ENCODE measurements at regions not wholly inside any gene's neighbourhood (a gene's known extent, or its start where the extent isn't known, plus 50 kb on each side); places are given as distances from the start of the nearest gene placed in this dataset.

DNA sequence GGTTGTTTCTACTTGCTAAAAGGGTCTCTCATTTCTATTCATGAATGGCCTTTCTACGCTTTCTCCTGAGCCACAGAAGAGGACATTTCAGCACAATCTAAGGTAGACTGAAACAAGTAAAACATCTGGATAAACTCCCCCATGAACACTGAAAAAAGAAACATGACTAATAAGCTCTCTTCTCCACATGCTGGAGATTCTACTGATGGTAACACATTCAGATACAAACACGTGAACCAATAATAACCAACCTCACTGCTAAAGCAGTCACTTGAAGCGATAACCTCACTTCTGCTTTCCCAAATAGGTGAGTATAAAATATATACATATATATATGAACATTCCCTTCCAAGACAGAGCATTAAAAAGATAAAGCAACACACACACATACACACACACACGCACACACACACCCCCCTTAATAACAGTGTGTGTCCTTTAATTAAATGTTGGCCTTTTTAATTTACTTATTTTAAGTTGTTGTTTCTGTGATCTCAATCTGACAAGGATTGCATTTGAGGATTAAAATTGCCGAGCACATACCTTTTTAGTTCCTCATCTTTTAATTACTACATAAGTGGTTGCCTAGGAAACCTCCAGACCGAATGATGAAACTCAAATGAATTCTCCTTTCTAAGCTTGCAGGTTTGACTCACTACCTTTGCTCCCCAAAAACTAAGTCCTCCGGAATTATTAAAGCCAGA lies 292.4 kb upstream of the KLF14 start:
- DNase-seq, result no peak

DNA sequence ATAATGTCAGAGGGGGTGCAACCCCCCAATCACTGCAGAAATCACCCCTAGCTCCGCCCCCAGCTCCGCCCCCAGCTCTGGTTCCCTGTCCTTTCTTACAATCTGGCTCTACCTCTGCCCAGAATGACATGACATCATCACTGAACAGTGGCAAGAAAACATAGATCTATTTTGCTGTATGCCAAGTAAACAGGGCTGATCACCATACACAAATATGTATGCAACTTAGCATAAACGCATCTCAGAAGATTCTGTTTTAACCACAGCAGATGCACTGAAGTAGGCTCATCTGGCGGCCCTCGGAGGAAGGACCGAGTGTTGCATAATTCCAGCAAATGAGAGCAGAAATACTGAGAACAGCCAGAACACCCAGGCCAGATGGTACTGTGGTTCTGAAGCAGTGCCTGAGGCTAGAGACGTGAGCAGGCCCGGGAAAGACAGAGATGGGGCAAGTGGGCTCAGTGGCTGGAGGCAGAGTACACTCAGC lies 293.3 kb upstream of the KLF14 start:
- DNase-seq, result peak; percentile 36 to 57

DNA sequence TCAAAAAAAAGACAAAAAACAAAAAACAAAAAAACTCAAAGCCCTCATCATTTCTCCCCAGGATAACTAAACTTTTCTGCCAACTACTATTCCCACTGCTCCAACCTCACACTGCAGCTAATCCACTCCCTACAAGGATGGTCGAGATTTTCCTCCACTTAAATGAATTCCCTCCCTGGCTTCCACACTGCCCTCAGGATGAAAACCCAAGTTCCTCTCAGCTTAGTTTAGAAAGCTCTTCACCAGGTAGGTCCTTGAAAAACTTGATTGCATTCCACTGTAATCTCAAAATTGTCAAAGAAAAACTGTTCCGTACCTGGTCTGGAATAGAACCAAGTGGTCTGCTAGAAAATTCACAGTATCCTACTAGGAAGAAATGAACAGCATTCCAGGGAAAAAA lies 294.3 kb upstream of the KLF14 start:
- no peak for DNase-seq

DNA sequence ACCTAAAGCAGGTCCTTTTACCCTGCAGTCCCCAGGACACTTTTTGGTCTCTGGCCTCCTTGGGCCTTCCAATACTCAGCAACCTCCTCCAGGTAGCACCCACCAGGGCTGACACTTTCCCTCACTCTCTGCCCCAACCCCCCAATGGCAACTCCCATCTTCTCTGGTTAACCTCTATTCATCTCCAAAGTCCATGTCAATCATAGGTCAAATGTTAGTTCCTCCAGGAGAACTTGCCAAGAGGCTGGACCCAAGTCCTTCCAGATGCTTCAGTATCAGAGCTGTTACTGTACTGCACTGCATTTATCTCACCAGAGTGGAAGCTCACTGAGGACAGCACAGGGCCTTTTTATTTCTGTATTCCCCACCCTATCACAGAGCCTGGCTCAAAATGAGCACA lies 295.0 kb upstream of the KLF14 start:
- no peak for DNase-seq

DNA sequence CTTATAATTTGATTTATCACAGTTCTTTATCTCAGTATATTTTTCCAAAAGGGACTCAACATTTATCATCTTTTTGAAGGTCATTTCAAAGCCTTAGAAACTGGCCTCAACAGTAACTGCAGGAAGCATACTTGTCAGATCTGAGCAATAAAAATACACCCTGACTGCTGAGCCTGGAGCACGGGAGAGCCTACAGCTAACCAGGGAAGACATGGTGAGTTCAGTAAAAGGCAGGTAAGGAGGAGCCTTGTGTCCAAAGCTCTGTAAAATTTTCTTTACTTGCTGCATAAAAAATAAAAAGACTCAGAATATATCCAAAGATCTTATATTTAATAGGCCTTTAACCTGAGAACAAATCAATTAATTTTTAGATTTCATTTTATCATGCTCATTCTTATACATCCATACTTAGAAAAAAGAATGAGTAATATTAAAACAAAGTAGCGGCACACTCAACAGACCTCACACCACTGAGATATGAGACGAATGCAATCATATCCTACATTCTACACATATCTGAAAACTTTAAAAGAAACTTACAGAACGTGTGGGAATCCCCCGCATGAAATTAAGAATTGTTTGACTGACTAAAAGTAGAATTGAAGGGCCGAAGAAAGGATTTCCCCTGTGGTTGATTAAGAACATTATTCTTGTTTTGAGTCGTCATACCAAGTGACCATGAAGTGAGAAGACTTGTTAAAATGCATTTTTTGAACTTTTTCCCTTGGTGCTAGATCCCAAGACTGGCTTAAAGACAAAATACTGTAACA lies 296.4 kb upstream of the MKLN1 start:
- DNase-seq, result peak in 1 of 2 donors; percentile 28

DNA sequence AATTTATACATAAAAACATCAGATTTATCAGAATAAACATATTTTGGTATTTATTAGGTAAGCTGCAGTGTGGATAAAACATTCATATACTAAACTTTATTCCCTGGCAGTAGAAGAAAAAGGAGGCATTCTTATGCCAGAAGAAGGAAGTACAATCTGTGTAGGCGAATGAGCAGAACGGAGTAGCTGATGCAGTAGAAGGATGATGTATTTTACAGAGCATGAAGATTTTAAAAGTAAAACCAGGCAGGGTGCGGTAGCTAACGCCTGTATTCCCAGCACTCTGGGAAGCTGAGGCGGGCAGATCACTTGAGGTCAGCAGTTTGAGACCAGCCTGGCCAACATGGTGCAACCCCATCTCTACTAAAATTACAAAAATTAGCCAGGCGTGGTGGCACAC lies 294.9 kb upstream of the MKLN1 start:
- DNase-seq, result peak in 1 of 2 donors; percentile 15

DNA sequence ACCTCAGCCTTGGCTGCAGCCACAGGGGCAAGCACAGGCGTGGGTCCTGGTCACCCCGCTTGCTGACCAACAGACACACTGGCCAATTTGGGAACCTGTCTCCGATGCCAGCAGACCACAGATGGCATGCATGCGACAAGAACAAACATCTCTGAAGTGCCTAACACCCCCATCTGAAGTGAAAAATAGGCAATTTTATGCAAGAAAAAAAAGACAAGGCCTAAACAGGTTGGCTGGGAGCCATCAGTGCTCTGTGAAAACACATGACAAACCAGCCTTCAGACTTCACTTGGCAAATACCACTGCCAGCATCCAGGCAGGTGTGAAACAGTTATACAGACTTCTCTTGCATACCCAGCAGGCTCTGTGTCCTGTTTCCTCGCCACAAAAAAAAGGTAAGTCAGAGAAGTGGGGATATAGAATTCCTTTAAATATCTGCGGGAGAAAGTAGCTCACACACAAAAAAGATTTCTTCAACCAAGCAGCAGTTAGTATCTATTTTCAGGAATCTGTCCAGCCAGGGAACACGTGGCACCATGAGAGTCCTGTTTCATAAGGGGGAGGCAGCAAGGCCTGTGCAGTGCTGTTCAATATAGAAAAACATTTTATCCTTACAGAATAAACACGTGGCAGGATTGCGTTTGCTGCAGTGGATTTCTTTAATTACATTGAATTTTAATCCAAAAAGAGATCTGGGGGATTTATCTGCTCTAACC lies 293.4 kb upstream of the MKLN1 start:
- peak in 1 of 2 donors; percentile 22 for DNase-seq

DNA sequence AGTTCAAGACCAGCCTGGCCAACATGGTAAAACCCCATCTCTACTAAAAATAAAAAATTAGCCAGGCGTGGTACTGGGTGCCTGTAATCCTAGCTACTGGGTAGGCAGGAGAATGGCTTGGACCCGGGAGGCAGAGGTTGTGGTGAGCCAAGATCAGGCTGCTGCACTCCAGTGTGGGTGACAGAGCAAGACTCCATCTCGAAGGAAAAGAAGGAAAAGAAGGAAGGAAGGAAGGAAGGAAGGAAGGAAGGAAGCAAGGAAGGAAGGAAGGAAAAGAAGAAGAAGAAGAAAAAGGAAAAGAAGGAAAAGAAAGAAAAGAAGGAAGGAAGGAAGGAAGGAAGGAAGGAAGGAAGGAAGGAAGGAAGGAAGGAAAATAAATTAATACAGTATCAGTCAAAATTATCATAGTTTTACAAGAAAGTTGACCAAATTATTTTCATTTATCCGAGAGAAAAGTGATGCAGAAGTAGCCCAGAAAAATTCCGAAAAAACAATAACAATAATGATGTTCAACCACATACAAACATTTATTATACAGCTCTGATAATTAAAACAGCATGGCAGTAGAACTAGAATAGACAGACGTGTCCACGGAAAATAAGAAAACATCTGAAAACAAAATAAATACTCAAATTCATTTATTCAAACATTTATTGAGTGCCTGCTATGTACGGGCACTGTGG lies 292.4 kb upstream of the MKLN1 start:
- no peak for DNase-seq

DNA sequence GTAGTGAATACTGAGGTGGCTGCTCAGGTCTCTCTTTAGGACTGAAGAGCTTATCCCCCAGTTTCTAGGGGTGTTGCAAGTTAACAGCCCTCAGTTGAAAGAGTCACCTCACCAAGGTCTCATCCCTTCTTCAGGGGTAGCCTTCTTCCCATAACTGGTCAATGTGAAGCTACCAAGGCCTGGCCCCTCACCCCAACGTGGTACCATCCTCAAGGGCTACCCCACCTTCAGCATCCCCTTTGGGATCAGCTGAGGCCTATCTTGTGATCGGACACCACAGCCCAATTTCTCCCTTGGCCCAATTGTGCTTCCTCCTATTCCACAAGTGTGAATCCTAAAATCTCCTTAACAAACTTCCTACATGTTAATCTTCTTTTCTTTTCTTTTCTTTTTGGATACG lies 289.5 kb upstream of the MKLN1 start:
- DNase-seq, result peak in 1 of 2 donors; percentile 15

DNA sequence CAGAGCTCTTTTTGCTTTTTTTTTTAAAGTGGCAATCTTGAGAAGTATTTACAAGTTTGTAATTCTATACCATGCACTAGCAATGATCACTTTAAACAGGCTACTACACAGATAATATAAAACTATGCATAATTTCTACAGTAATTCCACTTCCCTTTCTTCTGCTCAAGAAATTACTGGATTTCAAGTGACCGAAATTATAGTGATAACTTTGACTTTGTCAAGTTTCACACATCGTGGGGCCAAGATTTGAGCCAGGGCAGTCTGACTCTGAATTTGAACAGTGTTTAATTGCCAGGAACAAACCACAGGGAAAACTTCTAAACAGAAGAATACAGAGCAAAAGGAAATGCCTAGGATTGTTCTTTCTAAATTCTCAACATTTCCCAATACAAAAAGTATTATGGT lies 288.3 kb upstream of the MKLN1 start:
- DNase-seq, result no peak

DNA sequence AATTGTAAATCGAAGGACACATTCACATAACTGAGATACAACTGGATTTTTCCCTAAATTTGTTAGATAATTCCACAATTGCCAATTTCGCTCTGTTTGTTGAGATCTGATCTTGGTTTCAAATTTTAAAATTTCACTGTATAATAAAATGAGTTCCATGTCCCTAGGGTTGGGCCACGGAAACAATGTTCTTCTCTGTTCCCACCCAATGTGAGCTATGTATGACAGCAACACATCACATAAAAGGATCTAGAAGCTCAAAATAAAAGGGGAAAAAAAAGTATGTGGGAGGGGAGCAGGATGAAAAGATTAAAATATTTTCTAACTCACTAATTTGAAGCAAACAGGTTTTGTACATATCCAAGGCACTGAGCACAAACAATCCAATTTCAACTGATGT lies 287.8 kb upstream of the MKLN1 start:
- no peak for DNase-seq

DNA sequence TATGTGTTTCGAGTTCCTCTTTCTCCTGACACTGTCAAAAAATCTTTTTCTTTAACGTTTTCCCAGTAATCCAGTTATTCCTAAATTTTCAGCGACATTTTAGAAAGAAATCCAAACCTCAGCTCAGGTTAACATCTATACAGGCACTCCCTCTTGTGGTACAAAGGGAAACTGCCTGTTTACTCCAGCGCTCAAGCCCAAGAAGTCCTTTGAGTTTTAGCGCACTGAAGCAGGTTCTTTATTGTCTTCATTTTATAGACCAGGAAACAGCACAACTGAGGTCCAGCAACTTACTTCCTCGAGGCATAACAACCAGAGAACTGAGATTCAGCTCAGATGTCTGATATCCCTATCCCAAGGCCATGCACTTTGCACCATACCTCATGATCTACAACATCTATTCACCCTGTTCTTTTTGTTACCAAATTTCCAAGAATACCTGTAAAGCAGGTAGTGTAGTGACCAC lies 287.2 kb upstream of the MKLN1 start:
- peak; percentile 52 to 58 for DNase-seq

DNA sequence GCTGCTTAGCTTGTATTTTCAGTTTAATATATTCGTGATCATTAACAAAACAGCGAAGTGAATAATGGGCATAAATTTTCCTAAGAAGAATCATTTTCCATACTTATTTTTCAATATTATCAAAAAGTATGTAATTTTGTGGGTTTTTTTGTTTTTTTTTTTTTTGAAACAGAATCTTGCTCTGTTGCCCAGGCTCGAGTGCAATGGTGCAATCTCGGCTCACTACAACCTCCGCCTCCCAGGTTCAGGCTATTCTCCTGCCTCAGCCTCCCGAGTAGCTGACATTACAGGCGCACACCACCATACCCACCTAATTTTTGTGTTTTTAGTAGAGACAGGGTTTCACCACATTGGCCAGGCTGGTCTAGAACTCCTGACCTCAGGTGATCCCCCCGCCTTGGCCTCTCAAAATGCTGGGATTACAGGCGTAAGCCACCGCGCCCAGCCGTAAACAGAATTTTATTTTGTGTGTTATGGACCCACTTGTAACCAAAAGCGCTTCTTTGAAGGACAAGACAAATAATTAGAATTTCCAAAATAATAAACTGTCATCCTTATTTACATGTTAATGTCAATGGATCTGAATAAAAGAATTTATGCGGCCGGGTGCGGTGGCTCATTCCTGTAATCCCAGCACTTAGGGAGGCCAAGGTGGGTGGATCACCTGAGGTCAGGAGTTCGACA lies 286.5 kb upstream of the MKLN1 start:
- peak in 1 of 2 donors; percentile 17 for DNase-seq

DNA sequence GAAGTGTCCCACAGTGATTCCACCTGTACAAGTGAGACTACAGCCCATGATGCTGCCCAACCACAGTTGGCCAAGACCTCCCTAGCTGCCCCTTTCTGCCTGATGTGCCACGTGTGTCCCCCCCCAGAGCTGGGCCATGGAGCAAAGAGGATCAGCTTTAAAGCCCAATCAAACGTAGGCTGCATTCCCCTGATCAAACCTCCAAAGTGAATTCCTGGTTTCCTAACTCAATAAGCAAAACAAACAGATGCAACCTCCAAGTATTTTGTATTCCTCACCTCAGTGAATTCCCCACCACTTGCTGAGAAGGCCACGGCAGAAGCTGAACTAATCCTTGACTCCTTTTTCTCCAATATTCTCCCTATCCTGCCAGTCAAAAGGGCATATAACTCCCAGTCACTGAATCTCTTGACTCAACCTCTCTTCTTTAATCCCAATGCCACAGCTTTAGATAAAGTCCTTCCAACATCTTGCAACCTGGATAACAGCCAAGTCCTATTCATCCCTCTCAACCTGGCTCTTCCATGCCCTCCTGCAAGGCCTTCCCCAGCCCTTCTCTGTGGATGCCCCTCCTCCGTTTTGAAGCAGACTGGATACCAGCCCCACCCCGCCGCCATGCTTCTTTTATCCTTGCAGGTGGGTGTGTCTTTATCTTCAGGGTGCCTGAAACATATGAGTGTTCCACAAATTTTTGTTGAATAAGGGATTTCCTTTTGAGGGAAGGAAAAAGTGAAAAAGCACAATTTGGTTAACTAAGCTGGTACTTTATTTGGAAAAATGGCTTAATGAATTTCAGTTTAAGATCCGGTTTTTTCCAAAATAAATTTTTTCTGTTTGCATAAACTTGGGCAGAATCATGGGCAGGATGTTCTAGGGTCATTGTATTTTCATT lies 285.2 kb upstream of the MKLN1 start:
- DNase-seq, result peak in 1 of 2 donors; percentile 16

DNA sequence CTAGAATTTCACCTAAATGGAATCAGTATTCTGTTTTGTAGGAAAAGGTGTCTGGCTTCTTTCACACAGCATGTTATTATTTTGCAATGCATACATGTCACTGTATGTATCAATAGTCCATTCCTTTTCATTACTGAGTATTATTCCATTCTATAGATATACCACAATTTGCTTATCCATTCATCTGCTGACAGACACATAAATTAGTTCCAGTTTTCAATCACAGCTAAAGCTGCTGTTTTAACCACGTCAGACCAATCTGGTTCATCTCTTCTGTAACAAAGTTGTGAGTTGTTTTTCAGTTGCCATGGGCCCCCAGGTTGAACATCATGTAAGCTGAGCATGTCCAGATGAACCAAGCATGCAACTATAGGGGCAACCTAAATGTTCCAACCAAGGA lies 282.1 kb upstream of the MKLN1 start:
- no peak for DNase-seq

DNA sequence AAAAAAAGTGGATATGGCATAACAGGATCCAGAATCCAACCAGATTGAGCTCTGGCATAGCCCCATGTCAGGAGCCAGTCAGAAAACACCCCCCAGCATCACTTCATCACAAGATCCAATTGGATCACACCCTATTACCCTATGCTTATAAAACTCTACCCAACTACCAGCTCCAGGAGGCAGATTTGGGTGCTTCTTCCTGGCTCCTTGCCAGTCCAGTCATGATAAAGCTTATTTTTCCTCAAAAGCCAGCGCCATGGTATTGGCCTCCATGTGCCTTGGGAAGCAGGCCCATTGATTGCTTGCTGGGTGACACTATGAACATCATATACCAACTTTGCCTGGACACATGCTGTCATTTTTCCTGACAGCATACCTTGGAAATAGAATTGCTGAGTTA lies 281.4 kb upstream of the MKLN1 start:
- no peak for DNase-seq

DNA sequence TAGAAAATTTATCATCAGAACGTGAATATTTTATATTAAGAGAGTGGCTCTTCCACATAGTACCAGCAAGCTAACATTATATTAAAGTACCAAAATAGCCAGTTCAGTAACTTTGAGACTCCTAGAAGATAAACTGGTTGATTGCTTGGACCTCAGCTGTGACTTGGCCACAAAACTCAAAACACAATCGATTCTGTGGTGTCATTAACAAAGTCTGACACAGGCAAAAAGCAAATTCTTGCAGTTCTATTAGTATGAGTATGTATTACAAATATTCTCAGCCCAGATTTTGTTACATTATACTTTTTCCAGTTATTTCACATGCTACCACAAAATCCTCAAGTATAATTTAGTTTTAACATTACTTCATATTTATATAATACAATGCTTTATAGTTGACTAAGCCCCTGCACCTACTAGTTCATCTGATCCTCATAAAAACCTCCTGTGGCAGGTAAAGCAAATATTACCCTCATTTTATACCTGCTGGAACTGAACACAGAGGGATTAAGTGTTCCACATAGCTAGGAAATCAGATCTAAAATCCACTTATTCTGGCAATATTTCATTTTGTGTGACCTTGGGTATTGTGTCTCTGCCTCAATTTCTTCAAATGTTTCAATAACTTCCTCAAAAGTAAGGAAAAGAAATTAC lies 279.9 kb upstream of the MKLN1 start:
- no peak for DNase-seq

DNA sequence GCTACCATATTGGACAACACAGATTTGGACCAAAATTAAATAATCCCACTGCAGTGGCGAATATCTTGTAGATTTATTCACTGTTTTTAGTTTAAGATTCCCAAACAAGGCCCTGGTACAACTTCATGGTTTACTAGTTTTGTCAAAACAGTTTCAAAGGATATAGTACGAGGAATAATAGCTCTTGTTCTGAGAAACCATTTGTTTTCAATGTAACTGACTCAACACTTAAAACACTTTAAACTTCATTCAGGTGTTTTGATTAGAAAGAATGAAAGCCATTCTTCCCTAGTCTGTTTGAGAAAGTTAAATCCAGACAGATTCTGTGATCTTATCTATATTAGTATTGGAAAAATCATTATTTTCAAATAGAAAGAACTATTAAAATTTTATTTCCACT lies 276.4 kb upstream of the MKLN1 start:
- DNase-seq, result no peak

DNA sequence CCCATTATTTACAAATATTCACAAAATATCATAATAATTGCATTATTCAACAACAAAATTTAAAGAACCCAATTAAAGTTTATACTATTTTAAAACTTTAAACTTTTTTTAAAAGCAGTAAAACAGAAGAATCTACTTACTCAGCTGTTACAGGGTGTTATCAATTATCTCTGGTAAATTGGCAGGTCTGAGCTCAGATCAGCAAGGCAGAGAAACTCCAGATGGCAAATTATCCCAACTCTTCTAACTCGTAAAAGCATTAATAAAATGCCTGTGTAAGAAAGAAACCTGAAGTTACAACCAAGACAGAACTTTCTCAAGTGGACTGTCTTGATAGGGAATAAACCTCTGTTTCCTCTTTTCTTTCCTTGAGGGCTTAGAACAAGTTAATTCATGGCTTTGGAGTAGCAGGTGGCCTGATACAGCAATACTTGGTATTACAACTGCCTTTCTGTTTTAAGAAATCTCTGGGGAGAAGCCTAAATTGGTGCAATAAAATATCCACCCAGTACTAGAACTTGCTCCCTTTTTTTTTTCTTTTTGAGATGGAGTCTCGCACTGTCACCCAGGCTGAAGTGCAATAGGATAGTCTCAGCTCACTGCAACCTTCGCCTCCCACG lies 275.3 kb upstream of the MKLN1 start:
- no peak for DNase-seq

DNA sequence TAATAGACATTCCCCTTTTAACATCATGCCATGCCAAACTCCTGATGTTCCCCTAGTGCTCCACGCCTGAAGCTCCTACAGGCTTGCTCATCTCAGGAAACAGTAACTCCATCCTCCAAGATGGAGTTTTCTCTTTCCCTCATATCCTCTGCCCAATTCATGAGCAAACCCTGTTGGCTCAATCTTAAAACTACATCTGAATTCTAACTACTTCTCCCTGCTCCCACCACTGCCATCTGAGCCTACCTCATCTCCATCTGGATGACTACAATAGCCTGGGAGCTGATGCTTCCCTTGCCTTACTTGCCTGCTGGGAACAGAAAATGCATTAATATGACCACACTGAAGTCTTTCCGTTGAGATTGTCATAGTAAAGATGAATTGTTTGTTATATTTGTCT lies 271.7 kb upstream of the MKLN1 start:
- DNase-seq, result no peak

Data from stimulated activated CD4-positive, alpha-beta T cell treated with anti-CD3 and anti-CD28 coated beads, Interleukin-2, amount 100 ng/mL, for 24 hours (primary cell).